Ovary (tissue), 3 donors: ENCODE measurements at regions not wholly inside any gene's neighbourhood (a gene's known extent, or its start where the extent isn't known, plus 50 kb on each side); places are given as distances from the start of the nearest gene placed in this dataset.

ENCODE experiments used
- CTCF ChIP-seq, 3 donors: fragments of 450-650 bp in 2 of 3; fragments of 200-600 bp in 1 of 3; IDR thresholded peaks; one replicate each; pipeline versions ENCODE4 v1.5.1 to v1.8.0; 2016 to 2022; ENCODE audit warnings: antibody characterized with exemption in 3 of 3, mild to moderate bottlenecking in 1 of 3
- POLR2A ChIP-seq: fragments of 450-650 bp; IDR thresholded peaks from one replicate; pipeline ENCODE4 v1.6.1; 2017; ENCODE audit warnings: antibody characterized with exemption, mild to moderate bottlenecking, moderate library complexity
- donor health status: DM: no; HTN: no; CAD: no.

DNA sequence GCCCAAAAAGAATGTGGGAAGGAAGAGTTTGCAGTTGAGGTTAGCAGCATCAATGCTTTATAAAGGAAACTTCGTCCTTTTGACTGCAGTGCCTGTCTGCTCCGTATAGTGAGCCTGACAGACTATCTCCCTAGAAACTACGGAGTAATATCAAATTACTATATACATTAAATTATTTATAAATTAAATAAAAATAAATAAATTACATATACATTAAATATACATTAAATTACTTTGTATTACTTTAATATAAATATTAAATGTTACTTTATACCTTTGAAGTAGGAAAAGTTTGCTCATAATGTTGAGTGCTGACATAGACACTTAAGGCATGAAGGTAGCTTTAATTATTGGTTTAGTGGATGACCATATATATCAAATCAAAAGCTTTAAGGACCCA, 165.2 kb downstream of the IL15 start:
- no peak for TF ChIP-seq POLR2A
- no peak for TF ChIP-seq CTCF (IDR thresholded peaks at IDR 0.05)
